Astrocyte (in vitro differentiated cells and primary cell): ENCODE measurements at regions not wholly inside any gene's neighbourhood (a gene's known extent, or its start where the extent isn't known, plus 50 kb on each side); places are given as distances from the start of the nearest gene placed in this dataset.

ENCODE experiments used
- DNase-seq: peaks from one replicate; pipeline ENCODE4 v3.0.0-alpha.2; 2010; ENCODE audit warnings: low read depth
- FAIRE-seq: peaks from 2 replicates; lab custom pipeline; 2011; peaks lifted over from hg19 to GRCh38; lab: Jason Lieb, UNC
- H2AFZ ChIP-seq: 2 replicates; pipeline ENCODE4 v1.6.0; 2012; ENCODE audit warnings: low read depth, low read length, inconsistent platforms
- H3K27ac ChIP-seq: 2 replicates; pipeline ENCODE4 v1.5.1; 2011; ENCODE audit warnings: low read depth, low read length, inconsistent platforms
- H3K27me3 ChIP-seq: 2 replicates; pipeline ENCODE4 v1.6.0; 2011; ENCODE audit warnings: low read length, inconsistent platforms; ENCODE audit not compliant: insufficient read depth
- H3K36me3 ChIP-seq: 2 replicates; pipeline ENCODE4 v1.5.1; 2011; ENCODE audit warnings: low read length, inconsistent platforms; ENCODE audit not compliant: insufficient read depth
- H3K4me1 ChIP-seq: 2 replicates; pipeline ENCODE4 v1.5.1; 2011; ENCODE audit warnings: low read length, inconsistent platforms; ENCODE audit not compliant: insufficient read depth
- H3K4me2 ChIP-seq: 2 replicates; pipeline ENCODE4 v1.6.0; 2012; ENCODE audit warnings: low read length, inconsistent platforms
- H3K4me3 ChIP-seq: 2 replicates; pipeline ENCODE4 v1.5.1; 2011; ENCODE audit warnings: low read depth, mild to moderate bottlenecking, low read length, inconsistent platforms; ENCODE audit not compliant: insufficient read depth
- H3K79me2 ChIP-seq: 2 replicates; pipeline ENCODE4 v1.6.0; 2012; ENCODE audit warnings: mild to moderate bottlenecking, low read length, inconsistent platforms; ENCODE audit not compliant: insufficient read depth
- H3K9ac ChIP-seq: 2 replicates; pipeline ENCODE4 v1.6.0; 2012; ENCODE audit warnings: mild to moderate bottlenecking, low read length, inconsistent platforms
- H3K9me3 ChIP-seq: 2 replicates; pipeline ENCODE4 v1.5.1; 2012; ENCODE audit warnings: low read depth, mild to moderate bottlenecking, low read length, inconsistent platforms; ENCODE audit not compliant: insufficient read depth
- H4K20me1 ChIP-seq: 2 replicates; pipeline ENCODE4 v1.6.0; 2012; ENCODE audit warnings: low read length, inconsistent platforms; ENCODE audit not compliant: insufficient read depth
- H3K27ac Mint-ChIP-seq: one replicate; pipeline ENCODE4 v1.8.0; 2021; ENCODE audit warnings: mild to moderate bottlenecking, mixed read lengths; ENCODE audit not compliant: unreplicated experiment
- H3K27me3 Mint-ChIP-seq: one replicate; pipeline ENCODE4 v1.8.0; 2021; ENCODE audit warnings: low read depth, mixed read lengths; ENCODE audit not compliant: unreplicated experiment
- H3K36me3 Mint-ChIP-seq: one replicate; pipeline ENCODE4 v1.8.0; 2021; ENCODE audit warnings: low read depth, mixed read lengths; ENCODE audit not compliant: unreplicated experiment
- H3K4me1 Mint-ChIP-seq: one replicate; pipeline ENCODE4 v1.8.0; 2021; ENCODE audit warnings: low read depth, mixed read lengths; ENCODE audit not compliant: unreplicated experiment
- H3K4me3 Mint-ChIP-seq: one replicate; pipeline ENCODE4 v1.8.0; 2021; ENCODE audit warnings: mild to moderate bottlenecking, moderate library complexity, mixed read lengths; ENCODE audit not compliant: unreplicated experiment
- H3K9me3 Mint-ChIP-seq: one replicate; pipeline ENCODE4 v1.8.0; 2021; ENCODE audit warnings: mild to moderate bottlenecking, mixed read lengths; ENCODE audit not compliant: unreplicated experiment
- CTCF ChIP-seq: IDR thresholded peaks from 2 replicates; pipeline ENCODE4 v1.5.1; 2011; ENCODE audit warnings: low read depth, mild to moderate bottlenecking, inconsistent platforms, low read length, moderate library complexity; ENCODE audit not compliant: insufficient read depth
- EZH2 ChIP-seq: IDR thresholded peaks from 2 replicates; pipeline ENCODE4 v1.6.1; 2012; ENCODE audit warnings: mild to moderate bottlenecking, low read length, inconsistent platforms; ENCODE audit not compliant: insufficient read depth

DNA sequence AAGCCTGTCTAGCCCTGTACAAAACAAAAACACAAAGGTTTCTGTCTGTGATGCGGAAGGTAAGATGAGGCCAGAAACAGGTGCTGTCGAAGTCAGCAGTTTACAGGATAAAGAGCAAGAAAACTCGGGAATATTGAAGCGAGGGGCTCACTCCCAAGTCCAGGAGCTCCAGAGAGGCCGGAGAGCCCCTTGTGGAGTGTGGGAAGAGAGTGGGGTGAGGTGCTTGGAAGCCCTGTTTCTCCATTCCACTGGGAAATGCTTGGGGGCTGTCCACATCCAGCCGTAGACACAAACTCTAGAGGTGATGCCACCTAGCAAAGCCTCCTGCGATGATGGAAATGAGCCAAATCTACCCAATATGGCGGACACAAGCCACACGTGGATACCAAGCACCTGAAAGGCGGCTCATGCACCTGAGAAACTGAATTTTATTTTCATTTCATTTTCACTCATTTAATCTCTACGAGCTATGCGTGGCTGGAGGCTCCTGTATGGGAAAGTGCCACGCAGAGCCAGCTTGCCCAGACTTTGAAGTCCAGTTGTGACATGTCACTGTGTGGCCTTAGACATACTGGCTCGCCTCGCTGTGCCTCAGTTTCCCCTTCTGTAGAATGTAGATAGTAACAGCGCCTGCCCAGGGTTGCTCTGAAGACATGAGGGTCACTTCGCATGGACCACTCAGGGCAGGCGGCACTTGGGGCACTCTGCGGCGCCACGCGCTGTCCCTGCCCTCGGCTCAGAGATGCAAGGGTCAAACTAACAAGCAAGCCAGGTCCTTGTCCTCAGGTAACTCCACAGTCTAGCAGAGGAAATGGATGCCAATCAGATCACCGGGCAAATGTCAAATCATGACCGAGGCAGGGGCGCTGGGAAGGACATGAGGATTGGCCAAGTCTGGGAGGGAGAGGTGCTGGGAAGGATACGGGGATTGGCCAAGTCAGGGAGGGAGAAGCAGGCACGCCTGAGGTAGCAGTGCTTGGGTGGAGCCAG is 684.7 kb downstream of the TBC1D22A start:
- Mint-ChIP-seq H3K9me3 (peaks cover 31% of the 10 kb centered on the region), H3K27ac (peak overlapping the region; percentile 26), H3K4me1 (no peaks in the 10 kb centered on the region), H3K4me3 (no peak overlapping the region), H3K27me3 (no peaks in the 10 kb centered on the region), H3K36me3 (no peaks in the 10 kb centered on the region)
- H3K9me3 ChIP-seq = peaks cover 13% of the 10 kb centered on the region
- H3K27ac ChIP-seq = no peak overlapping the region
- no peaks in the 10 kb centered on the region for H3K27me3 ChIP-seq
- H3K4me2 ChIP-seq = no peak overlapping the region
- H4K20me1 ChIP-seq = no peaks in the 10 kb centered on the region
- no peaks in the 10 kb centered on the region for H3K36me3 ChIP-seq
- no peak overlapping the region for H3K9ac ChIP-seq
- TF ChIP-seq EZH2 = no peak
- DNase-seq = no peak
- H2AFZ ChIP-seq = no peak overlapping the region
- FAIRE-seq = no peak
- H3K79me2 ChIP-seq = no peaks in the 10 kb centered on the region
- H3K4me1 ChIP-seq = no peaks in the 10 kb centered on the region
- no peak overlapping the region for H3K4me3 ChIP-seq

GRCh38 chr22:47446331-47446730 is 683.9 kb downstream of the TBC1D22A start:
- Histone ChIP-seq H3K36me3 (no peaks in the 10 kb centered on the region), H3K27me3 (no peaks in the 10 kb centered on the region), H4K20me1 (no peaks in the 10 kb centered on the region), H2AFZ (no peak overlapping the region), H3K4me2 (no peak overlapping the region), H3K9ac (no peak overlapping the region), H3K27ac (no peak overlapping the region), H3K79me2 (no peaks in the 10 kb centered on the region), H3K4me1 (no peaks in the 10 kb centered on the region), H3K9me3 (peaks cover 16% of the 10 kb centered on the region), H3K4me3 (no peak overlapping the region)
- Mint-ChIP-seq H3K27me3 (no peaks in the 10 kb centered on the region), H3K4me1 (no peaks in the 10 kb centered on the region), H3K27ac (no peak overlapping the region), H3K4me3 (no peak overlapping the region), H3K36me3 (no peaks in the 10 kb centered on the region), H3K9me3 (peaks cover 30% of the 10 kb centered on the region)
- FAIRE-seq (no peak), DNase-seq (no peak)
- TF ChIP-seq EZH2 = no peak
- TF ChIP-seq CTCF = no peak

GRCh38 chr22:47445716-47446290 is 683.4 kb downstream of the TBC1D22A start:
- no peaks in the 10 kb centered on the region for H4K20me1 ChIP-seq
- FAIRE-seq = no peak
- H3K4me1 Mint-ChIP-seq = no peaks in the 10 kb centered on the region
- no peak overlapping the region for H3K27ac ChIP-seq
- no peaks in the 10 kb centered on the region for H3K27me3 ChIP-seq
- no peaks in the 10 kb centered on the region for H3K4me1 ChIP-seq
- no peaks in the 10 kb centered on the region for H3K36me3 ChIP-seq
- H3K4me2 ChIP-seq = no peak overlapping the region
- H3K27ac Mint-ChIP-seq = no peak overlapping the region
- H3K27me3 Mint-ChIP-seq = no peaks in the 10 kb centered on the region
- TF ChIP-seq EZH2 (no peak), CTCF (no peak)
- no peak overlapping the region for H2AFZ ChIP-seq
- H3K4me3 ChIP-seq = no peak overlapping the region
- DNase-seq = no peak
- no peaks in the 10 kb centered on the region for H3K36me3 Mint-ChIP-seq
- no peak overlapping the region for H3K9ac ChIP-seq
- peaks cover 16% of the 10 kb centered on the region for H3K9me3 ChIP-seq
- no peaks in the 10 kb centered on the region for H3K79me2 ChIP-seq
- H3K9me3 Mint-ChIP-seq = peaks cover 30% of the 10 kb centered on the region
- no peak overlapping the region for H3K4me3 Mint-ChIP-seq
